ENCODE measurements at regions not wholly inside any gene's neighbourhood (a gene's known extent, or its start where the extent isn't known, plus 50 kb on each side); places are given as distances from the start of the nearest gene placed in this dataset.

DNA sequence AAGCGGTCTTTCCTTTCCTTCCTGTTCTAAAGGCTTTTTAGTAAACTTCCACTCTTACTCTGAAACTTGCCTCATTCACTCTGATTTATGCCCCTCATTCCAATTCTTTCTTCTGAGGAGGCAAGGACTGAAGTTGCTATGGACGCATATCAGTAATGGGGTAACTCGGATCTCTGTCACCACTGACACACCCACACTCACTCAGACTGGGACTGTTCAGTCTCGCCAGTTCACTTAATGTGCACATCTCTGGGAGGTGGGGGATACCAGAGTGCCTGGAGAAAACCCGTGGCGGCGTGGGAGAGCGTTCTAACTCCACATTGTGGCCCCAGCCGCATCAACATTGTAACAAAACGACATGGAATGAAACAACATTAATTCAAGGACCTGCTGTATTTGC, 1139.3 kb upstream of the CELF2 start:
- ATAC-seq: no peak

DNA sequence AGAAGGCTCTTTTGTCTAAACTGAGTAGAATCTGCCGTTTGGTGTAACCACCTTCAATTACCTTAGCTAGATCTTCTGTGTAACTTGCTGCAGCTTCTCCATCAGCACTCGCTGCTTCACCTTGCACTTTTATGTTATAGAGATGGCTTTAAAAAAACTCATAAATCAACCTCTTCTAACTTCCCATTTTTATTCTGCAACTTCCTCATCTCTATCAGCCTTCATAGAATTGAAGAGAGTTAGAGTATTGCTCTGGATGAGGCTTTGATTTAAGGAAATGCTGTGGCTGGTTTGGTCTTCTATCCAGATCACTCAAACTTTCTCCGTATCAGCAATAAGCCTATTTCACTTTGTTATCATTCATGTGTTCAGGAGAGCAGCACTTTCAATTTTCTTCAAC, 1131.9 kb upstream of the CELF2 start:
- TF ChIP-seq BACH2 (CRISPR knock-in tag; IDR thresholded peaks at IDR 0.05; ENCODE audit: borderline replicate concordance) (no peak), ZFP30 (CRISPR knock-in tag; IDR thresholded peaks at IDR 0.05) (no peak), CSDC2 (CRISPR knock-in tag; IDR thresholded peaks at IDR 0.05) (no peak), TSHZ2 (CRISPR knock-in tag; IDR thresholded peaks at IDR 0.05) (no peak), ZNF70 (CRISPR knock-in tag; IDR thresholded peaks at IDR 0.05) (no peak), ZNF8 (CRISPR knock-in tag; IDR thresholded peaks at IDR 0.05) (no peak), ZFP3 (CRISPR knock-in tag; IDR thresholded peaks at IDR 0.05) (no peak), ZNF565 (CRISPR knock-in tag; conservative IDR thresholded peaks at IDR 0.05; ENCODE audit: low read depth) (no peak), OSR1 (CRISPR knock-in tag; IDR thresholded peaks at IDR 0.05) (no peak), PATZ1 (CRISPR knock-in tag; IDR thresholded peaks at IDR 0.05; ENCODE audit: borderline replicate concordance) (no peak), SNAI2 (CRISPR knock-in tag; IDR thresholded peaks at IDR 0.05) (no peak), TCF4 (CRISPR knock-in tag; IDR thresholded peaks at IDR 0.05; ENCODE audit: borderline replicate concordance) (no peak), ZC3H10 (CRISPR knock-in tag; IDR thresholded peaks at IDR 0.05) (no peak), RARB (CRISPR knock-in tag; IDR thresholded peaks at IDR 0.05) (no peak), GLIS3 (CRISPR knock-in tag; IDR thresholded peaks at IDR 0.05) (no peak), PPARA (CRISPR knock-in tag; IDR thresholded peaks at IDR 0.05; ENCODE audit: borderline replicate concordance) (no peak), TOX (CRISPR knock-in tag; IDR thresholded peaks at IDR 0.05; ENCODE audit: borderline replicate concordance) (no peak), ESRRG (CRISPR knock-in tag; IDR thresholded peaks at IDR 0.05) (no peak)
- TF ChIP-seq, protein P1, sequence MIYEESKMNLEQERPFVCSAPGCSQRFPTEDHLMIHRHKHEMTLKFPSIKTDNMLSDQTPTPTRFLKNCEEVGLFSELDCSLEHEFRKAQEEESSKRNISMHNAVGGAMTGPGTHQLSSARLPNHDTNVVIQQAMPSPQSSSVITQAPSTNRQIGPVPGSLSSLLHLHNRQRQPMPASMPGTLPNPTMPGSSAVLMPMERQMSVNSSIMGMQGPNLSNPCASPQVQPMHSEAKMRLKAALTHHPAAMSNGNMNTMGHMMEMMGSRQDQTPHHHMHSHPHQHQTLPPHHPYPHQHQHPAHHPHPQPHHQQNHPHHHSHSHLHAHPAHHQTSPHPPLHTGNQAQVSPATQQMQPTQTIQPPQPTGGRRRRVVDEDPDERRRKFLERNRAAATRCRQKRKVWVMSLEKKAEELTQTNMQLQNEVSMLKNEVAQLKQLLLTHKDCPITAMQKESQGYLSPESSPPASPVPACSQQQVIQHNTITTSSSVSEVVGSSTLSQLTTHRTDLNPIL (CRISPR knock-in tag; IDR thresholded peaks at IDR 0.05; ENCODE audit: low read depth): no peak
- no peak for ATAC-seq

More for the DNA sequence above, 1139.3 kb upstream of the CELF2 start:
- no peak for TF ChIP-seq ZFP3 (CRISPR knock-in tag; IDR thresholded peaks at IDR 0.05)
- TF ChIP-seq BACH2 (CRISPR knock-in tag; IDR thresholded peaks at IDR 0.05; ENCODE audit: borderline replicate concordance): no peak
- no peak for TF ChIP-seq GLIS3 (CRISPR knock-in tag; IDR thresholded peaks at IDR 0.05)
- no peak for TF ChIP-seq ZFP30 (CRISPR knock-in tag; IDR thresholded peaks at IDR 0.05)
- no peak for TF ChIP-seq PPARA (CRISPR knock-in tag; IDR thresholded peaks at IDR 0.05; ENCODE audit: borderline replicate concordance)
- no peak for TF ChIP-seq TCF4 (CRISPR knock-in tag; IDR thresholded peaks at IDR 0.05; ENCODE audit: borderline replicate concordance)
- TF ChIP-seq, protein P1 (CRISPR knock-in tag; IDR thresholded peaks at IDR 0.05; ENCODE audit: low read depth): no peak
- no peak for TF ChIP-seq OSR1 (CRISPR knock-in tag; IDR thresholded peaks at IDR 0.05)
- TF ChIP-seq PATZ1 (CRISPR knock-in tag; IDR thresholded peaks at IDR 0.05; ENCODE audit: borderline replicate concordance): no peak
- no peak for TF ChIP-seq ZNF565 (CRISPR knock-in tag; conservative IDR thresholded peaks at IDR 0.05; ENCODE audit: low read depth)
- no peak for TF ChIP-seq TOX (CRISPR knock-in tag; IDR thresholded peaks at IDR 0.05; ENCODE audit: borderline replicate concordance)
- TF ChIP-seq, protein P2, sequence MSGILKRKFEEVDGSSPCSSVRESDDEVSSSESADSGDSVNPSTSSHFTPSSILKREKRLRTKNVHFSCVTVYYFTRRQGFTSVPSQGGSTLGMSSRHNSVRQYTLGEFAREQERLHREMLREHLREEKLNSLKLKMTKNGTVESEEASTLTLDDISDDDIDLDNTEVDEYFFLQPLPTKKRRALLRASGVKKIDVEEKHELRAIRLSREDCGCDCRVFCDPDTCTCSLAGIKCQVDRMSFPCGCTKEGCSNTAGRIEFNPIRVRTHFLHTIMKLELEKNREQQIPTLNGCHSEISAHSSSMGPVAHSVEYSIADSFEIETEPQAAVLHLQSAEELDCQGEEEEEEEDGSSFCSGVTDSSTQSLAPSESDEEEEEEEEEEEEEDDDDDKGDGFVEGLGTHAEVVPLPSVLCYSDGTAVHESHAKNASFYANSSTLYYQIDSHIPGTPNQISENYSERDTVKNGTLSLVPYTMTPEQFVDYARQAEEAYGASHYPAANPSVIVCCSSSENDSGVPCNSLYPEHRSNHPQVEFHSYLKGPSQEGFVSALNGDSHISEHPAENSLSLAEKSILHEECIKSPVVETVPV (CRISPR knock-in tag; IDR thresholded peaks at IDR 0.05): no peak
- TF ChIP-seq CSDC2 (CRISPR knock-in tag; IDR thresholded peaks at IDR 0.05): no peak
